Trophoblast cell (in vitro differentiated cells and primary cell): ENCODE measurements at regions not wholly inside any gene's neighbourhood (a gene's known extent, or its start where the extent isn't known, plus 50 kb on each side); places are given as distances from the start of the nearest gene placed in this dataset.

ENCODE experiments used
- DNase-seq, 2 donors: peaks; one replicate each; pipeline ENCODE4 v3.0.0-alpha.2; 2016
- H2AFZ ChIP-seq: 2 replicates; pipeline ENCODE4 v1.6.1; 2013; ENCODE audit warnings: low read length, moderate library complexity, mild to moderate bottlenecking; ENCODE audit not compliant: insufficient read depth, poor library complexity
- H2AK5ac ChIP-seq: 2 replicates; pipeline ENCODE4 v1.6.1; 2013; ENCODE audit warnings: mild to moderate bottlenecking, low read length
- H2BK120ac ChIP-seq: 2 replicates; pipeline ENCODE4 v1.6.1; 2013; ENCODE audit warnings: low read length, mild to moderate bottlenecking, moderate library complexity; ENCODE audit not compliant: insufficient read depth, poor library complexity
- H2BK12ac ChIP-seq: 2 replicates; pipeline ENCODE4 v1.6.1; 2013; ENCODE audit warnings: mild to moderate bottlenecking, low read length, moderate library complexity
- H2BK5ac ChIP-seq: 2 replicates; pipeline ENCODE4 v1.6.1; 2013; ENCODE audit warnings: low read length, low read depth, moderate library complexity, mild to moderate bottlenecking; ENCODE audit not compliant: poor library complexity
- H3K14ac ChIP-seq: 2 replicates; pipeline ENCODE4 v1.6.1; 2013; ENCODE audit warnings: mild to moderate bottlenecking, low read length
- H3K18ac ChIP-seq: 2 replicates; pipeline ENCODE4 v1.6.1; 2013; ENCODE audit warnings: mild to moderate bottlenecking, low read length
- H3K23ac ChIP-seq: 2 replicates; pipeline ENCODE4 v1.6.1; 2013; ENCODE audit warnings: low read length
- H3K27ac ChIP-seq: 2 replicates; pipeline ENCODE4 v1.5.1; 2013; ENCODE audit warnings: low read depth, mild to moderate bottlenecking, inconsistent platforms, low read length, moderate library complexity
- H3K27me3 ChIP-seq: 2 replicates; pipeline ENCODE4 v1.6.1; 2013; ENCODE audit warnings: inconsistent platforms, mild to moderate bottlenecking, low read length, moderate library complexity; ENCODE audit not compliant: insufficient read depth
- H3K36me3 ChIP-seq, 2 experiments: 1 replicate in 1 of 2; 2 replicates in 1 of 2; pipeline ENCODE4 v1.6.1; 2013; ENCODE audit warnings: low read length in 2 of 2, mild to moderate bottlenecking in 2 of 2, moderate library complexity in 1 of 2; ENCODE audit not compliant: insufficient read depth in 2 of 2, control insufficient read depth in 1 of 2
- H3K4ac ChIP-seq: 2 replicates; pipeline ENCODE4 v1.6.1; 2013; ENCODE audit warnings: low read depth, mild to moderate bottlenecking, low read length, moderate library complexity
- H3K4me1 ChIP-seq, 2 experiments: 1 replicate in 1 of 2; 2 replicates in 1 of 2; pipeline ENCODE4 v1.6.1; 2013; ENCODE audit warnings: low read length in 2 of 2, mild to moderate bottlenecking in 2 of 2, moderate library complexity in 1 of 2; ENCODE audit not compliant: insufficient read depth in 2 of 2, control insufficient read depth in 1 of 2
- H3K4me2 ChIP-seq: 2 replicates; pipeline ENCODE4 v1.6.1; 2013; ENCODE audit warnings: inconsistent platforms, mild to moderate bottlenecking, low read length, moderate library complexity
- H3K4me3 ChIP-seq: 2 replicates; pipeline ENCODE4 v1.5.1; 2013; ENCODE audit warnings: mild to moderate bottlenecking, low read depth, low read length, inconsistent platforms
- H3K79me1 ChIP-seq: one replicate; pipeline ENCODE4 v1.6.1; 2013; ENCODE audit warnings: low read length
- H3K79me2 ChIP-seq: 2 replicates; pipeline ENCODE4 v1.6.1; 2013; ENCODE audit warnings: low read length, mild to moderate bottlenecking; ENCODE audit not compliant: control insufficient read depth, insufficient read depth, poor library complexity
- H3K9ac ChIP-seq: 2 replicates; pipeline ENCODE4 v1.6.1; 2013; ENCODE audit warnings: mild to moderate bottlenecking, low read length
- H3K9me3 ChIP-seq: 2 replicates; pipeline ENCODE4 v1.6.1; 2013; ENCODE audit warnings: low read depth, mild to moderate bottlenecking, control low read depth, inconsistent platforms, low read length; ENCODE audit not compliant: insufficient read depth
- H4K12ac ChIP-seq: 2 replicates; pipeline ENCODE4 v1.6.1; 2013; ENCODE audit warnings: low read depth, mild to moderate bottlenecking, low read length, moderate library complexity
- H4K8ac ChIP-seq: 2 replicates; pipeline ENCODE4 v1.6.1; 2013; ENCODE audit warnings: low read depth, mild to moderate bottlenecking, low read length, moderate library complexity
- H4K91ac ChIP-seq: one replicate; pipeline ENCODE4 v1.6.1; 2013; ENCODE audit warnings: low read depth, mild to moderate bottlenecking, low read length, moderate library complexity
- WGBS: extraction: QIAGEN DNeasy Blood & Tissue Kit; methylation state at CpG from one replicate; pipeline ENCODE4 v1.1.7; 2013; ENCODE audit warnings: missing lambda C conversion rate; ENCODE audit not compliant: insufficient read length, insufficient coverage; ENCODE audit errors: extremely low coverage; 5-methylcytosine and 5-hydroxymethylcytosine counted together

DNA sequence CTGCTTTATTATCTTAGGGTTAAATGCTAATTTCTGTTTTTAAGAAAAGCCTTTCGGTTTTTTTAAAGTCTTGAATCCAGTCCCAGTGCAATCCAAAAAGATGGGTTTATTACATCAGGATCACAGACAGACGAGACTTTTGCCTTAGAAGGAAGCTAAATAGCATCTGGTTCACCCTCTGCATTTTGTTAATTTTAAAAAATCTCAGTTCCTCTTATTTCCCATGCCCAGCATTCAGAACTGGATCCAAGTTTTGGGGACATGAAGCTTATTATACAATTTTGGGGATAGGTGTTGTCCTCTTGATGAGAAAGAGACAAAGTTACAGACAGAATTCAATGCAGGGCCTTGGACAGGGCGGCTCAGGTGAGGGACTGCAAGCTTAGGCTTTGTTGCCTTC is 181.5 kb upstream of the LYSMD4 start:
- no CpG with 5 or more reads among the region's 3 CpGs for WGBS
- Histone ChIP-seq H3K27me3 (no peaks in the 10 kb centered on the region), H3K36me3 (no peaks in the 10 kb centered on the region), H3K4me1 (peaks cover 0 to 2% of the 10 kb centered on the region in 2 experiments), H3K27ac (no peak overlapping the region), H4K91ac (no peak overlapping the region), H3K4ac (no peak overlapping the region), H2BK120ac (no peak overlapping the region), H3K4me2 (no peak overlapping the region), H3K9ac (no peak overlapping the region), H2AFZ (no peak overlapping the region), H2BK5ac (no peak overlapping the region), H3K23ac (no peak overlapping the region), H2AK5ac (no peak overlapping the region), H3K14ac (no peak overlapping the region), H4K8ac (no peak overlapping the region), H3K4me3 (no peak overlapping the region), H3K9me3 (peaks cover 2% of the 10 kb centered on the region), H4K12ac (no peak overlapping the region), H3K79me1 (no peaks in the 10 kb centered on the region), H3K79me2 (no peaks in the 10 kb centered on the region), H2BK12ac (no peak overlapping the region), H3K18ac (no peak overlapping the region)
- DNase-seq, result no peak

DNA sequence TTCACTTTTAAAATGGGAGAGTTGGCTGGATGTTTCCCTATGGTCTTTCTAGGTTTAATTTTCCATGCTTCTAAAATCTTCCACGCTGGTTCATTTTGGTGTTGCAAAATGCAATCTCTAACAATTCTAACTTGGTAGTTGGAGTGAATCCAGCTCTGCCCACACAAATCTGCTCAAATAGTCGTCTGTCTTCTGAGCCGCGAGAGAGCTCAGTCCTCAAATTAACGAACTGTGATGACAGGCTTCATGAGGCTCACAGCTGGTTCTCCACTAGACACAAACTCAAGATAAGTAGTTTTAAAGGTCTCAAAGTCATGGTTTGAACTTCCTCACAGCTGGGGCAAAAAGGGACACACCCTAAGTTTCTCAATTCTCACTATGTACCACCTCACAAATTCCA is 178.6 kb upstream of the LYSMD4 start:
- H3K14ac ChIP-seq, result no peak overlapping the region
- no peaks in the 10 kb centered on the region for H3K79me2 ChIP-seq
- H2BK5ac ChIP-seq, result no peak overlapping the region
- H2AFZ ChIP-seq, result no peak overlapping the region
- DNase-seq, result no peak
- H3K36me3 ChIP-seq, result no peaks in the 10 kb centered on the region
- no peaks in the 10 kb centered on the region for H3K9me3 ChIP-seq
- H4K12ac ChIP-seq, result no peak overlapping the region
- H2AK5ac ChIP-seq, result no peak overlapping the region
- H3K4me1 ChIP-seq, result peaks cover 0 to 2% of the 10 kb centered on the region in 2 experiments
- no peak overlapping the region for H3K4ac ChIP-seq
- no CpG with 5 or more reads among the region's 5 CpGs for WGBS
- no peak overlapping the region for H2BK12ac ChIP-seq
- H3K27me3 ChIP-seq, result no peaks in the 10 kb centered on the region
- H3K4me2 ChIP-seq, result no peak overlapping the region
- no peak overlapping the region for H3K9ac ChIP-seq
- no peak overlapping the region for H3K23ac ChIP-seq
- H4K8ac ChIP-seq, result no peak overlapping the region
- no peak overlapping the region for H2BK120ac ChIP-seq
- no peak overlapping the region for H3K18ac ChIP-seq
- H3K27ac ChIP-seq, result no peak overlapping the region
- no peaks in the 10 kb centered on the region for H3K79me1 ChIP-seq
- H3K4me3 ChIP-seq, result no peak overlapping the region
- no peak overlapping the region for H4K91ac ChIP-seq

DNA sequence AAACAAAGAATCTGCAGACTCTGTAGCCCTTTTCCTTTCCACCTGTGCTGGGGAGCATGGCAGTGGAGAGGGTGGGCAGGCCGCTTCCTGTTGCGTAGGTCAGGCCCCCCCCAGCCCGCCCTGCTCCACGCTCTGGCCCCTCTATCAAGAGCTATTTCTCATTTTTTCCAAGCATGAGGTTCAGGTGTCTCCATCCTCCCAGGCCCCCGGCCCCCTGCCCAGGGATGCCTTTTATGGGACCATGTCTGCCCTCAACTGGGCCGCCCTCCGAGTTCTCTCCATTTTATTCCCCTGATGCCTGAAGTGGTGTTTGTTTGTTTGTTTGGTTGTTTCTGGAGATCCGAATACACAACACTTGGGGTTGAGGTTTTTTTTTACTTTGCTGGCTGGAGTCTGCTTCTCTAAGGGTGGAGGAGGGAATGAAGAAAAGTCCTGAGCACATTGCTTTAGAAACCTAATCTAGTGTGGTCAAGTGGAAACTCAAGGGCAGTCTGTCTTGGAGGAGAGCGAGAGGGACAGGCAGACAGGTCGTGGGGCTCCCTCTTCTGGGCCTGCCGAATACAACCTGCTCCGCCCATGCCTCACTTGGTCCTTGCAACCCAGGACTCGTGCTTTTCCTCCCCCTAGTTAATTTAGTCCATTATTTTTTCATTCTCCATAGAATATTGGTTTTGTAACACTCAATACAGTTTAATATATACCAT is 176.5 kb upstream of the LYSMD4 start:
- no peak for DNase-seq

DNA sequence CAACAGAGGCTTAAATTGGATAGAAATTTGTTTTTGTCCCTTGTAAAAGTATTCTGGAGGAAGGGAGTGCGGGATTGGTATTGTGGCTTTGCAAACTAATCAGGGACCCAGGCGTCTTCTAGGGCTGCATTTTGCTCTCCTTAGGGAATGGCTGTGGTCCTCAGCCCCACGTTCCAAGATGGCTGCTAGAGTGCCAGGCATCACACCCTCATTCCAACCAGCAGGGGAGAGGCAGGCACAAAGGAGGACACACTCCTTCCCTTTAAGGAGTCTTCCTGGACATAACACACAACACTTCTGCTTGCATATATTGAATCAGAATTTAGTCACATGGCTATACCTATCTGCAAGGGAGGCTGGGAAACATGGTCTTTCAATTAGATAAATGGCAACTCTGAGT is 174.5 kb upstream of the LYSMD4 start:
- H2BK120ac ChIP-seq, result no peak overlapping the region
- no peak overlapping the region for H4K91ac ChIP-seq
- H3K9ac ChIP-seq, result no peak overlapping the region
- H3K4me3 ChIP-seq, result no peak overlapping the region
- no peak overlapping the region for H2BK5ac ChIP-seq
- H2AFZ ChIP-seq, result no peak overlapping the region
- no peak overlapping the region for H2AK5ac ChIP-seq
- H3K23ac ChIP-seq, result no peak overlapping the region
- H3K79me2 ChIP-seq, result no peaks in the 10 kb centered on the region
- no peak overlapping the region for H3K27ac ChIP-seq
- no peak for DNase-seq
- H3K9me3 ChIP-seq, result no peaks in the 10 kb centered on the region
- no peak overlapping the region for H3K4ac ChIP-seq
- H3K4me2 ChIP-seq, result no peak overlapping the region
- H2BK12ac ChIP-seq, result no peak overlapping the region
- H3K14ac ChIP-seq, result no peak overlapping the region
- no peaks in the 10 kb centered on the region for H3K79me1 ChIP-seq
- no peak overlapping the region for H3K18ac ChIP-seq
- no peak overlapping the region for H4K8ac ChIP-seq
- no peaks in the 10 kb centered on the region for H3K36me3 ChIP-seq
- no CpG with 5 or more reads among the region's 3 CpGs for WGBS
- no peaks in the 10 kb centered on the region for H3K27me3 ChIP-seq
- no peaks in the 10 kb centered on the region for H3K4me1 ChIP-seq
- H4K12ac ChIP-seq, result no peak overlapping the region

More for the DNA sequence above, 176.5 kb upstream of the LYSMD4 start:
- H3K27me3 ChIP-seq, result no peaks in the 10 kb centered on the region
- H3K4me2 ChIP-seq, result no peak overlapping the region
- H3K4me3 ChIP-seq, result no peak overlapping the region
- H3K4ac ChIP-seq, result no peak overlapping the region
- no peak overlapping the region for H3K27ac ChIP-seq
- H3K4me1 ChIP-seq, result peaks cover 0 to 2% of the 10 kb centered on the region in 2 experiments
- H3K79me2 ChIP-seq, result no peaks in the 10 kb centered on the region
- H2BK5ac ChIP-seq, result no peak overlapping the region
- H2AFZ ChIP-seq, result no peak overlapping the region
- no peak overlapping the region for H4K91ac ChIP-seq
- no peak overlapping the region for H4K12ac ChIP-seq
- no peaks in the 10 kb centered on the region for H3K9me3 ChIP-seq
- no peak overlapping the region for H3K23ac ChIP-seq
- no peaks in the 10 kb centered on the region for H3K79me1 ChIP-seq
- H2BK120ac ChIP-seq, result no peak overlapping the region
- no peak overlapping the region for H2BK12ac ChIP-seq
- no peak overlapping the region for H4K8ac ChIP-seq
- no peaks in the 10 kb centered on the region for H3K36me3 ChIP-seq
- no peak overlapping the region for H2AK5ac ChIP-seq
- no peak overlapping the region for H3K14ac ChIP-seq
- no peak overlapping the region for H3K18ac ChIP-seq
- no CpG with 5 or more reads among the region's 13 CpGs for WGBS
- H3K9ac ChIP-seq, result no peak overlapping the region
